ENCODE measurements at regions not wholly inside any gene's neighbourhood (a gene's known extent, or its start where the extent isn't known, plus 50 kb on each side); places are given as distances from the start of the nearest gene placed in this dataset.

- TF ChIP-seq EZH2phosphoT487 (IDR thresholded peaks at IDR 0.05; ENCODE audit: unreplicated experiment) = no peak
- TF ChIP-seq NANOG (IDR thresholded peaks at IDR 0.05; ENCODE audit: borderline replicate concordance) = no peak
- no peak for TF ChIP-seq CTCF (conservative IDR thresholded peaks at IDR 0.05; ENCODE audit: low read depth in 2 of 2)
- no peak for TF ChIP-seq EZH2 (IDR thresholded peaks at IDR 0.05; ENCODE audit: low read depth, unreplicated experiment)
Observed at GRCh38 chr4:134668237-134668636, 466.6 kb upstream of the PABPC4L start.
